Panc1 (cell line): ENCODE measurements at regions not wholly inside any gene's neighbourhood (a gene's known extent, or its start where the extent isn't known, plus 50 kb on each side); places are given as distances from the start of the nearest gene placed in this dataset.

Experiments used
- ATAC-seq: fragments of 200-7000 bp; cut with Tn5 transposase; 2 replicates; pipeline ENCODE4 v1.9.1; 2020; ENCODE audit warnings: mild to moderate bottlenecking, moderate library complexity
- BruUV-seq: library from RNA; stranded (reverse); fragments of 400-500 nt; replicated peaks from 2 replicates; lab custom pipeline; 2021; lab: Mats Ljungman, UMichigan
- CTCF ChIA-PET: fragments of 300-600 bp; sonication (Branson Sonifier 250); formaldehyde crosslinking; loops from one replicate; lab custom pipeline; 2022; ENCODE audit warnings: antibody characterized with exemption; lab: Charles Lee
- POLR2A ChIA-PET: fragments of 300-600 bp; sonication (Branson Sonifier 250); formaldehyde crosslinking; loops from one replicate; lab custom pipeline; 2022; ENCODE audit warnings: antibody characterized with exemption; lab: Charles Lee
- DNase-seq: peaks from one replicate; pipeline ENCODE4 v3.0.0-alpha.2; 2010; ENCODE audit warnings: low read depth, low spot score
- H3K27ac ChIP-seq: 2 replicates; pipeline ENCODE4 v1.5.1; 2011; ENCODE audit warnings: mild to moderate bottlenecking, low read length, inconsistent platforms
- H3K27me3 ChIP-seq: fragments of 200-500 bp; sonication (Bioruptor generic); 2 replicates; pipeline ENCODE4 v1.6.0; 2014; ENCODE audit warnings: low read length, inconsistent platforms; ENCODE audit not compliant: control insufficient read depth, insufficient read depth
- H3K36me3 ChIP-seq: fragments of 200-500 bp; sonication (Bioruptor generic); 2 replicates; pipeline ENCODE4 v1.5.1; 2014; ENCODE audit warnings: inconsistent platforms, mild to moderate bottlenecking, low read length, moderate library complexity; ENCODE audit not compliant: control insufficient read depth, insufficient read depth
- H3K4me1 ChIP-seq: 2 replicates; pipeline ENCODE4 v1.5.1; 2011; ENCODE audit warnings: inconsistent platforms, mild to moderate bottlenecking, low read length, moderate library complexity; ENCODE audit not compliant: control insufficient read depth, insufficient read depth
- H3K4me3 ChIP-seq, 2 experiments: 2 replicates each; pipeline ENCODE4 v1.5.1; 2011 to 2012; ENCODE audit warnings: low read depth in 2 of 2, low read length in 2 of 2, mild to moderate bottlenecking in 2 of 2, inconsistent platforms in 1 of 2, moderate library complexity in 1 of 2
- H3K9me3 ChIP-seq: fragments of 200-500 bp; sonication (Bioruptor generic); 2 replicates; pipeline ENCODE4 v1.5.1; 2014; ENCODE audit warnings: low read depth, mild to moderate bottlenecking, inconsistent platforms, low read length, moderate library complexity; ENCODE audit not compliant: control insufficient read depth, insufficient read depth
- CTCF ChIP-seq: fragments of 450-650 bp; IDR thresholded peaks from 2 replicates; pipeline ENCODE4 v1.5.1; 2017; ENCODE audit warnings: mild to moderate bottlenecking
- POLR2AphosphoS5 ChIP-seq: IDR thresholded peaks from 2 replicates; pipeline ENCODE4 v1.6.1; 2012; ENCODE audit warnings: mild to moderate bottlenecking, low read depth, low read length, moderate library complexity
- REST ChIP-seq, 2 experiments: IDR thresholded peaks; 2 replicates each; pipeline ENCODE4 v1.6.1; 2011 to 2012; ENCODE audit warnings: low read depth in 2 of 2, control low read depth in 1 of 2, low read length in 1 of 2, mild to moderate bottlenecking in 1 of 2, moderate library complexity in 1 of 2; ENCODE audit not compliant: insufficient read depth in 1 of 2
- SIN3A ChIP-seq: IDR thresholded peaks from 2 replicates; pipeline ENCODE4 v1.6.1; 2012; ENCODE audit warnings: low read depth, mild to moderate bottlenecking, low read length, moderate library complexity, borderline replicate concordance; ENCODE audit not compliant: insufficient read depth
- TCF7L2 ChIP-seq: IDR thresholded peaks from 2 replicates; pipeline ENCODE4 v1.6.1; 2011; ENCODE audit warnings: mild to moderate bottlenecking, low read depth, low read length, inconsistent platforms
- in situ Hi-C: cut with HindIII; loops from 2 replicates; pipeline ENCODE4 v1.10.0; 2016; ENCODE audit warnings: low sequenced_read_pairs, low pct_unique_long_range_greater_than_20kb
- intact Hi-C: fragments of 100-400 bp; cut with micrococcal nuclease; formaldehyde crosslinking; loops from one replicate; pipeline ENCODE4 v1.10.0; 2022; ENCODE audit not compliant: unreplicated experiment

- BruUV-seq = no TSS peak
- H3K9me3 ChIP-seq = no peaks in the 10 kb centered on the region
Measured at GRCh38 chr2:155070489-155070888, 372.0 kb downstream of the KCNJ3 start.

GRCh38 chr2:155062922-155063258, 364.4 kb downstream of the KCNJ3 start:
- no peak for TF ChIP-seq CTCF
- intact Hi-C loops = no loop called here
- no peaks in the 10 kb centered on the region for H3K27me3 ChIP-seq
- no peak overlapping the region for H3K4me3 ChIP-seq
- in situ Hi-C loops = no loop called here
- DNase-seq (no peak), ATAC-seq (no peak)
- no peaks in the 10 kb centered on the region for H3K4me1 ChIP-seq
- ChIA-PET POLR2A (no interaction called here), CTCF (no interaction called here)
- H3K36me3 ChIP-seq = no peaks in the 10 kb centered on the region
- H3K27ac ChIP-seq = no peak overlapping the region
- BruUV-seq = no TSS peak
- H3K9me3 ChIP-seq = peaks cover 4% of the 10 kb centered on the region; the same call in 1 of the 2 replicates

More at GRCh38 chr2:155070489-155070888, 372.0 kb downstream of the KCNJ3 start:
- DNase-seq (no peak), ATAC-seq (no peak)
- ChIA-PET CTCF (no interaction called here), POLR2A (no interaction called here)
- Histone ChIP-seq H3K27me3 (no peaks in the 10 kb centered on the region), H3K4me3 (no peak overlapping the region), H3K4me1 (no peaks in the 10 kb centered on the region), H3K36me3 (no peaks in the 10 kb centered on the region), H3K27ac (no peak overlapping the region)
- intact Hi-C loops (no loop called here), in situ Hi-C loops (no loop called here)
- no peak for TF ChIP-seq TCF7L2
- TF ChIP-seq POLR2AphosphoS5 = no peak
- TF ChIP-seq SIN3A = no peak
- no peak for TF ChIP-seq REST (IDR thresholded peaks at IDR 0.05; ENCODE audit: insufficient read depth in 1 of 2, low read depth in 2 of 2, low read length in 1 of 2)
- no peak for TF ChIP-seq CTCF
